ENCODE measurements at regions not wholly inside any gene's neighbourhood (a gene's known extent, or its start where the extent isn't known, plus 50 kb on each side); places are given as distances from the start of the nearest gene placed in this dataset.

GRCh38 chr1:185397183-185397582, 80.1 kb upstream of the IVNS1ABP start:
- intact Hi-C loops (cut with DNase I), result no loop called here
- H3K36me3 ChIP-seq, result no peaks in the 10 kb centered on the region
- H3K9me3 ChIP-seq, result no peaks in the 10 kb centered on the region
- TF ChIP-seq EP300 (IDR thresholded peaks at IDR 0.05) (no peak), POLR2A (IDR thresholded peaks at IDR 0.05) (no peak), POLR2AphosphoS5 (IDR thresholded peaks at IDR 0.05) (no peak)
- H3K4me1 ChIP-seq, result no peaks in the 10 kb centered on the region
- H3K27me3 ChIP-seq, result no peaks in the 10 kb centered on the region
- H3K27ac ChIP-seq, result no peak overlapping the region
- no peak for DNase-seq
- no peak overlapping the region for H3K4me3 ChIP-seq
- WGBS, 2 donors, result 84 to 92% methylated on average over 4 of the region's 4 CpGs

- Histone ChIP-seq H3K9me3 (no peaks in the 10 kb centered on the region), H3K36me3 (no peaks in the 10 kb centered on the region), H3K4me1 (no peaks in the 10 kb centered on the region), H3K27ac (no peak overlapping the region), H3K27me3 (no peaks in the 10 kb centered on the region), H3K4me3 (no peak overlapping the region)
- TF ChIP-seq EP300 (IDR thresholded peaks at IDR 0.05) (no peak), POLR2A (IDR thresholded peaks at IDR 0.05) (no peak), POLR2AphosphoS5 (IDR thresholded peaks at IDR 0.05) (no peak)
- TF ChIP-seq, protein P1, sequence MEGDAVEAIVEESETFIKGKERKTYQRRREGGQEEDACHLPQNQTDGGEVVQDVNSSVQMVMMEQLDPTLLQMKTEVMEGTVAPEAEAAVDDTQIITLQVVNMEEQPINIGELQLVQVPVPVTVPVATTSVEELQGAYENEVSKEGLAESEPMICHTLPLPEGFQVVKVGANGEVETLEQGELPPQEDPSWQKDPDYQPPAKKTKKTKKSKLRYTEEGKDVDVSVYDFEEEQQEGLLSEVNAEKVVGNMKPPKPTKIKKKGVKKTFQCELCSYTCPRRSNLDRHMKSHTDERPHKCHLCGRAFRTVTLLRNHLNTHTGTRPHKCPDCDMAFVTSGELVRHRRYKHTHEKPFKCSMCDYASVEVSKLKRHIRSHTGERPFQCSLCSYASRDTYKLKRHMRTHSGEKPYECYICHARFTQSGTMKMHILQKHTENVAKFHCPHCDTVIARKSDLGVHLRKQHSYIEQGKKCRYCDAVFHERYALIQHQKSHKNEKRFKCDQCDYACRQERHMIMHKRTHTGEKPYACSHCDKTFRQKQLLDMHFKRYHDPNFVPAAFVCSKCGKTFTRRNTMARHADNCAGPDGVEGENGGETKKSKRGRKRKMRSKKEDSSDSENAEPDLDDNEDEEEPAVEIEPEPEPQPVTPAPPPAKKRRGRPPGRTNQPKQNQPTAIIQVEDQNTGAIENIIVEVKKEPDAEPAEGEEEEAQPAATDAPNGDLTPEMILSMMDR (IDR thresholded peaks at IDR 0.05), result no peak
- no peak for DNase-seq
- 93 to 97% methylated on average over 2 of the region's 2 CpGs for WGBS, 2 donors
- intact Hi-C loops (cut with DNase I), result no loop called here
Observed at GRCh38 chr1:185396126-185396525, 79.1 kb upstream of the IVNS1ABP start.

- H3K36me3 ChIP-seq, result no peaks in the 10 kb centered on the region
- H3K4me1 ChIP-seq, result no peaks in the 10 kb centered on the region
- H3K27ac ChIP-seq, result no peak overlapping the region
- DNase-seq, result no peak
- H3K27me3 ChIP-seq, result no peaks in the 10 kb centered on the region
- no peak for TF ChIP-seq POLR2A (IDR thresholded peaks at IDR 0.05)
- TF ChIP-seq, protein P1 (IDR thresholded peaks at IDR 0.05), result no peak
- no peak for TF ChIP-seq EP300 (IDR thresholded peaks at IDR 0.05)
- no peak for TF ChIP-seq POLR2AphosphoS5 (IDR thresholded peaks at IDR 0.05)
- H3K9me3 ChIP-seq, result no peaks in the 10 kb centered on the region
- intact Hi-C loops (cut with DNase I), result no loop called here
- 21 to 67% methylated on average over 2 of the region's 2 CpGs for WGBS, 2 donors
- no peak overlapping the region for H3K4me3 ChIP-seq
Observed at GRCh38 chr1:185393815-185394214, 76.8 kb upstream of the IVNS1ABP start.

- TF ChIP-seq POLR2A (IDR thresholded peaks at IDR 0.05), result no peak
- TF ChIP-seq, protein P1 (IDR thresholded peaks at IDR 0.05), result no peak
- no peak for TF ChIP-seq EP300 (IDR thresholded peaks at IDR 0.05)
- TF ChIP-seq POLR2AphosphoS5 (IDR thresholded peaks at IDR 0.05), result no peak
- Histone ChIP-seq H3K4me1 (no peaks in the 10 kb centered on the region), H3K36me3 (no peaks in the 10 kb centered on the region), H3K4me3 (no peak overlapping the region), H3K9me3 (no peaks in the 10 kb centered on the region), H3K27ac (no peak overlapping the region), H3K27me3 (no peaks in the 10 kb centered on the region)
- DNase-seq, result no peak
- 43 to 80% methylated on average over 4 of the region's 4 CpGs for WGBS, 2 donors
- intact Hi-C loops (cut with DNase I), result no loop called here
Observed at GRCh38 chr1:185393205-185393604, 76.2 kb upstream of the IVNS1ABP start.

- no peak for DNase-seq
- intact Hi-C loops (cut with DNase I), result no loop called here
Observed at GRCh38 chr1:185388815-185389214, 71.8 kb upstream of the IVNS1ABP start.

More at GRCh38 chr1:185388815-185389214, 71.8 kb upstream of the IVNS1ABP start:
- no peak for TF ChIP-seq POLR2AphosphoS5 (IDR thresholded peaks at IDR 0.05)
- no peak for TF ChIP-seq EP300 (IDR thresholded peaks at IDR 0.05)
- no peak for TF ChIP-seq POLR2A (IDR thresholded peaks at IDR 0.05)
- TF ChIP-seq, protein P1 (IDR thresholded peaks at IDR 0.05), result no peak
- Histone ChIP-seq H3K27ac (no peak overlapping the region), H3K4me1 (no peaks in the 10 kb centered on the region), H3K9me3 (no peaks in the 10 kb centered on the region), H3K4me3 (no peak overlapping the region), H3K27me3 (no peaks in the 10 kb centered on the region), H3K36me3 (no peaks in the 10 kb centered on the region)

All from sigmoid colon (tissue), 6 donors.